ENCODE measurements at regions not wholly inside any gene's neighbourhood (a gene's known extent, or its start where the extent isn't known, plus 50 kb on each side); places are given as distances from the start of the nearest gene placed in this dataset.

- TF ChIP-seq CTCF (IDR thresholded peaks at IDR 0.05) (no peak), POLR2A (IDR thresholded peaks at IDR 0.05) (no peak)
Measured at GRCh38 chr10:61050120-61050745, 106.2 kb upstream of the RHOBTB1 start.

Measured in right lobe of liver (tissue), 4 donors.